HepG2 (cell line): ENCODE measurements at regions not wholly inside any gene's neighbourhood (a gene's known extent, or its start where the extent isn't known, plus 50 kb on each side); places are given as distances from the start of the nearest gene placed in this dataset.

ENCODE experiments used
- ATAC-seq: fragments of 200-7000 bp; cut with Tn5 transposase; 3 replicates; pipeline ENCODE4 v1.9.1; 2020; ENCODE audit warnings: mild to moderate bottlenecking, moderate library complexity
- BruUV-seq: library from RNA; stranded (reverse); fragments of 400-500 nt; replicated peaks from 2 replicates; lab custom pipeline; 2021; lab: Mats Ljungman, UMichigan
- CTCF ChIA-PET: fragments of 300-600 bp; formaldehyde crosslinking; extraction: SDS; loops from one replicate; lab custom pipeline; 2021; ENCODE audit warnings: low total read pairs, inconsistent platforms, low intra/inter-chr PET ratio; lab: Yijun Ruan, JAX
- POLR2A ChIA-PET: fragments of 350-600 bp; sonication (Branson Sonifier 250); formaldehyde crosslinking; loops from one replicate; lab custom pipeline; 2020; ENCODE audit warnings: antibody characterized with exemption, inconsistent platforms; lab: Yijun Ruan, JAX
- DNase-seq: peaks from one replicate; pipeline ENCODE4 v3.0.0-alpha.2; 2015; ENCODE audit warnings: low spot score
- FAIRE-seq: peaks from 3 replicates; lab custom pipeline; 2011; peaks lifted over from hg19 to GRCh38; lab: Jason Lieb, UNC
- H2AFZ ChIP-seq: one replicate; pipeline ENCODE4 v1.6.1; 2011; ENCODE audit warnings: low read length, inconsistent platforms
- H3K27ac ChIP-seq: fragments of 300-600 bp; 3 replicates; pipeline ENCODE4 v1.8.0; 2011; ENCODE audit warnings: mixed run types, mild to moderate bottlenecking, mixed read lengths, low read length, inconsistent platforms; ENCODE audit not compliant: insufficient read depth; ENCODE audit errors: extremely low read length
- H3K27me3 ChIP-seq, 2 experiments: fragments of 200-600 bp in 1 of 2; 2 replicates in 1 of 2; 3 replicates in 1 of 2; pipeline versions ENCODE4 v1.6.0 to v1.8.0; 2011; ENCODE audit warnings: low read length in 2 of 2, mild to moderate bottlenecking in 2 of 2, moderate library complexity in 2 of 2, inconsistent platforms in 1 of 2; ENCODE audit not compliant: insufficient read depth in 2 of 2, control insufficient read depth in 1 of 2
- H3K36me3 ChIP-seq, 2 experiments: fragments of 200-600 bp in 1 of 2; replicated peaks in 1 of 2; 2 replicates in 1 of 2; 3 replicates in 1 of 2; pipeline versions ENCODE4 v1.5.1 to v1.8.0; 2011; ENCODE audit warnings: low read length in 2 of 2, inconsistent platforms in 1 of 2; ENCODE audit not compliant: insufficient read depth in 2 of 2, control insufficient read depth in 1 of 2
- H3K4me1 ChIP-seq: 2 replicates; pipeline ENCODE4 v1.5.1; 2012; ENCODE audit warnings: low read length, inconsistent platforms; ENCODE audit not compliant: insufficient read depth
- H3K4me2 ChIP-seq: 2 replicates; pipeline ENCODE4 v1.6.0; 2011; ENCODE audit warnings: low read depth, low read length, inconsistent platforms
- H3K4me3 ChIP-seq, 3 experiments: fragments of 200-600 bp in 1 of 3; sonication (generic), shearing (Covaris generic) in 1 of 3; replicated peaks in 1 of 3; 2 replicates each; pipeline ENCODE4 v1.5.1; 2011 to 2016; ENCODE audit warnings: low read length in 3 of 3, inconsistent platforms in 2 of 3, low read depth in 2 of 3, mild to moderate bottlenecking in 2 of 3, control low read depth in 1 of 3, mixed read lengths in 1 of 3; ENCODE audit not compliant: insufficient read depth in 1 of 3
- H3K79me2 ChIP-seq: one replicate; pipeline ENCODE4 v1.6.1; 2011; ENCODE audit warnings: low read length, inconsistent platforms; ENCODE audit not compliant: insufficient read depth
- H3K9ac ChIP-seq: 2 replicates; pipeline ENCODE4 v1.6.0; 2011; ENCODE audit warnings: mild to moderate bottlenecking, low read depth, low read length, inconsistent platforms; ENCODE audit not compliant: insufficient read depth
- H3K9me3 ChIP-seq: 2 replicates; pipeline ENCODE4 v1.5.1; 2012; ENCODE audit warnings: mild to moderate bottlenecking, low read length
- H4K20me1 ChIP-seq: 2 replicates; pipeline ENCODE4 v1.6.0; 2011; ENCODE audit warnings: inconsistent platforms, mild to moderate bottlenecking, low read length, moderate library complexity; ENCODE audit not compliant: insufficient read depth
- CC2D1A ChIP-seq: sonication (generic); formaldehyde crosslinking; IDR thresholded peaks from 2 replicates; pipeline ENCODE4 v1.8.1; 2023; ENCODE audit warnings: mild to moderate bottlenecking, missing genetic modification reagents
- FOXM1 ChIP-seq: sonication (generic); formaldehyde crosslinking; IDR thresholded peaks from 2 replicates; pipeline ENCODE4 v1.5.0; 2020; ENCODE audit warnings: missing genetic modification reagents
- MED1 ChIP-seq: sonication (generic); formaldehyde crosslinking; IDR thresholded peaks from 2 replicates; pipeline ENCODE4 v1.4.0; 2020; ENCODE audit warnings: missing genetic modification reagents
- MXD4 ChIP-seq: IDR thresholded peaks from 2 replicates; pipeline ENCODE4 v1.6.1; 2016; ENCODE audit warnings: mild to moderate bottlenecking, missing biosample characterization, missing genetic modification reagents
- NFATC3 ChIP-seq: sonication (generic); formaldehyde crosslinking; IDR thresholded peaks from 2 replicates; pipeline ENCODE4 v1.5.1; 2020; ENCODE audit warnings: mild to moderate bottlenecking, missing genetic modification reagents
- NR2F1 ChIP-seq, 2 experiments: fragments of 450-650 bp in 1 of 2; formaldehyde crosslinking in 1 of 2; IDR thresholded peaks; 2 replicates each; pipeline versions ENCODE4 v1.5.0 to v1.6.1; 2016 to 2020; ENCODE audit warnings: mild to moderate bottlenecking in 1 of 2, missing compliant biosample characterization in 1 of 2, missing genetic modification reagents in 1 of 2, moderate library complexity in 1 of 2
- SMAD9 ChIP-seq: sonication (generic); formaldehyde crosslinking; IDR thresholded peaks from 2 replicates; pipeline ENCODE4 v1.5.1; 2020; ENCODE audit warnings: mild to moderate bottlenecking, missing genetic modification reagents
- SSRP1 ChIP-seq: IDR thresholded peaks from 2 replicates; pipeline ENCODE4 v1.6.1; 2016; ENCODE audit warnings: control low read depth
- ZNF20 ChIP-seq: sonication (generic); formaldehyde crosslinking; IDR thresholded peaks from 2 replicates; pipeline ENCODE4 v1.4.0; 2020; ENCODE audit warnings: mild to moderate bottlenecking, moderate library complexity, missing genetic modification reagents
- ZNF264 ChIP-seq: sonication (generic); formaldehyde crosslinking; IDR thresholded peaks from 2 replicates; pipeline ENCODE4 v1.4.0; 2020; ENCODE audit warnings: missing genetic modification reagents
- ZNF337 ChIP-seq: sonication (generic); formaldehyde crosslinking; IDR thresholded peaks from 2 replicates; pipeline ENCODE4 v1.5.1; 2020; ENCODE audit warnings: missing genetic modification reagents, low read depth, mild to moderate bottlenecking, borderline replicate concordance
- ZNF446 ChIP-seq: sonication (generic); formaldehyde crosslinking; IDR thresholded peaks from 2 replicates; pipeline ENCODE4 v1.5.0; 2020; ENCODE audit warnings: mild to moderate bottlenecking, missing genetic modification reagents
- ZNF75D ChIP-seq: sonication (generic); formaldehyde crosslinking; IDR thresholded peaks from 2 replicates; pipeline ENCODE4 v1.8.1; 2023; ENCODE audit warnings: missing genetic modification reagents, mild to moderate bottlenecking, borderline replicate concordance
- ZNF878 ChIP-seq: sonication (generic); formaldehyde crosslinking; IDR thresholded peaks from 2 replicates; pipeline ENCODE4 v1.8.1; 2023; ENCODE audit warnings: mild to moderate bottlenecking, missing genetic modification reagents, moderate library complexity
- ZSCAN31 ChIP-seq: sonication (generic); formaldehyde crosslinking; IDR thresholded peaks from 2 replicates; pipeline ENCODE4 v1.5.0; 2020; ENCODE audit warnings: low read depth, mild to moderate bottlenecking, missing genetic modification reagents
- WGBS: methylation state at CpG from one replicate; pipeline ENCODE4 v1.1.6; 2017; ENCODE audit warnings: low lambda C conversion rate; 5-methylcytosine and 5-hydroxymethylcytosine counted together
- in situ Hi-C: cut with HindIII; loops from 2 replicates; pipeline ENCODE4 v1.10.0; 2017; ENCODE audit warnings: low pct_unique_long_range_greater_than_20kb; ENCODE audit not compliant: extremely low pct_ligation_motif_present
- intact Hi-C: fragments of 100-400 bp; cut with micrococcal nuclease; formaldehyde crosslinking; loops from one replicate; pipeline ENCODE4 v1.10.0; 2022; ENCODE audit not compliant: unreplicated experiment
- TF ChIP-seq, protein P1 (sequence below): sonication (generic); formaldehyde crosslinking; IDR thresholded peaks from 2 replicates; pipeline ENCODE4 v1.9.0; 2021; ENCODE audit warnings: missing genetic modification reagents, borderline replicate concordance
- TF ChIP-seq, protein P2 (sequence below): IDR thresholded peaks from 2 replicates; pipeline ENCODE4 v1.6.1; 2016; ENCODE audit warnings: low read depth, control low read depth
- TF ChIP-seq, protein P3 (sequence below): sonication (generic); formaldehyde crosslinking; IDR thresholded peaks from 2 replicates; pipeline ENCODE4 v1.4.0; 2020; ENCODE audit warnings: missing genetic modification reagents, borderline replicate concordance

DNA sequence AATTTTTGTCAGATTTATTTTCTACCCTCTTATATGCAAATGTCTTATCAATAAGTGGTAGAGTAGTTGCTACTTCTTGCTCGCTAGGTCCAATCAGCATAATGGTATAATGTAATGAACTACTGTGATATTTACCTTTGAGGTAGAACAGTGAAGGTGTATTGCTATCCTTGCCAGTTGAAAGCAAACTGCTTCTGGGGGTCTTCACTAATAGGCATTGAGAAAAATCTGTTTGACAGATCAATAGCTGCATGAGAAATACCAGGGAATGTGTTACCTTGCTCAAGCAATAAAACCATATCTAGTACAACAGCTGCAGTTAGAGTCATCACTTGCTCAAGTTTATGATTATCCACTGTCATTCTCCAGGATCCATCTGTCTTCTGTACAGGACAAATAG, 50.1 kb upstream of the EFEMP1 start:
- no peak overlapping the region for H3K4me3 ChIP-seq
- BruUV-seq = no TSS peak
- H3K36me3 ChIP-seq = no peaks in the 10 kb centered on the region
- POLR2A ChIA-PET = no interaction called here
- no peak for DNase-seq
- no peak overlapping the region for H3K4me2 ChIP-seq
- TF ChIP-seq ZNF446 = no peak
- TF ChIP-seq, protein P1, sequence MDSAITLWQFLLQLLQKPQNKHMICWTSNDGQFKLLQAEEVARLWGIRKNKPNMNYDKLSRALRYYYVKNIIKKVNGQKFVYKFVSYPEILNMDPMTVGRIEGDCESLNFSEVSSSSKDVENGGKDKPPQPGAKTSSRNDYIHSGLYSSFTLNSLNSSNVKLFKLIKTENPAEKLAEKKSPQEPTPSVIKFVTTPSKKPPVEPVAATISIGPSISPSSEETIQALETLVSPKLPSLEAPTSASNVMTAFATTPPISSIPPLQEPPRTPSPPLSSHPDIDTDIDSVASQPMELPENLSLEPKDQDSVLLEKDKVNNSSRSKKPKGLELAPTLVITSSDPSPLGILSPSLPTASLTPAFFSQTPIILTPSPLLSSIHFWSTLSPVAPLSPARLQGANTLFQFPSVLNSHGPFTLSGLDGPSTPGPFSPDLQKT (CRISPR knock-in tag) = no peak
- TF ChIP-seq ZNF20 (CRISPR knock-in tag) = no peak
- no peak for TF ChIP-seq ZNF878 (CRISPR knock-in tag)
- TF ChIP-seq NFATC3 (CRISPR knock-in tag) = no peak
- no peak for TF ChIP-seq SMAD9
- TF ChIP-seq, protein P2, sequence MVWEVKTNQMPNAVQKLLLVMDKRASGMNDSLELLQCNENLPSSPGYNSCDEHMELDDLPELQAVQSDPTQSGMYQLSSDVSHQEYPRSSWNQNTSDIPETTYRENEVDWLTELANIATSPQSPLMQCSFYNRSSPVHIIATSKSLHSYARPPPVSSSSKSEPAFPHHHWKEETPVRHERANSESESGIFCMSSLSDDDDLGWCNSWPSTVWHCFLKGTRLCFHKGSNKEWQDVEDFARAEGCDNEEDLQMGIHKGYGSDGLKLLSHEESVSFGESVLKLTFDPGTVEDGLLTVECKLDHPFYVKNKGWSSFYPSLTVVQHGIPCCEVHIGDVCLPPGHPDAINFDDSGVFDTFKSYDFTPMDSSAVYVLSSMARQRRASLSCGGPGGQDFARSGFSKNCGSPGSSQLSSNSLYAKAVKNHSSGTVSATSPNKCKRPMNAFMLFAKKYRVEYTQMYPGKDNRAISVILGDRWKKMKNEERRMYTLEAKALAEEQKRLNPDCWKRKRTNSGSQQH (CRISPR knock-in tag) = no peak
- TF ChIP-seq CC2D1A (CRISPR knock-in tag) = no peak
- no peak for TF ChIP-seq FOXM1 (CRISPR knock-in tag)
- no peak for TF ChIP-seq MXD4 (CRISPR knock-in tag)
- no peak for TF ChIP-seq ZNF264 (CRISPR knock-in tag)
- TF ChIP-seq, protein P3, sequence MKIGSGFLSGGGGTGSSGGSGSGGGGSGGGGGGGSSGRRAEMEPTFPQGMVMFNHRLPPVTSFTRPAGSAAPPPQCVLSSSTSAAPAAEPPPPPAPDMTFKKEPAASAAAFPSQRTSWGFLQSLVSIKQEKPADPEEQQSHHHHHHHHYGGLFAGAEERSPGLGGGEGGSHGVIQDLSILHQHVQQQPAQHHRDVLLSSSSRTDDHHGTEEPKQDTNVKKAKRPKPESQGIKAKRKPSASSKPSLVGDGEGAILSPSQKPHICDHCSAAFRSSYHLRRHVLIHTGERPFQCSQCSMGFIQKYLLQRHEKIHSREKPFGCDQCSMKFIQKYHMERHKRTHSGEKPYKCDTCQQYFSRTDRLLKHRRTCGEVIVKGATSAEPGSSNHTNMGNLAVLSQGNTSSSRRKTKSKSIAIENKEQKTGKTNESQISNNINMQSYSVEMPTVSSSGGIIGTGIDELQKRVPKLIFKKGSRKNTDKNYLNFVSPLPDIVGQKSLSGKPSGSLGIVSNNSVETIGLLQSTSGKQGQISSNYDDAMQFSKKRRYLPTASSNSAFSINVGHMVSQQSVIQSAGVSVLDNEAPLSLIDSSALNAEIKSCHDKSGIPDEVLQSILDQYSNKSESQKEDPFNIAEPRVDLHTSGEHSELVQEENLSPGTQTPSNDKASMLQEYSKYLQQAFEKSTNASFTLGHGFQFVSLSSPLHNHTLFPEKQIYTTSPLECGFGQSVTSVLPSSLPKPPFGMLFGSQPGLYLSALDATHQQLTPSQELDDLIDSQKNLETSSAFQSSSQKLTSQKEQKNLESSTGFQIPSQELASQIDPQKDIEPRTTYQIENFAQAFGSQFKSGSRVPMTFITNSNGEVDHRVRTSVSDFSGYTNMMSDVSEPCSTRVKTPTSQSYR (CRISPR knock-in tag) = no peak
- TF ChIP-seq SSRP1 (CRISPR knock-in tag) = no peak
- no peak for TF ChIP-seq MED1 (CRISPR knock-in tag)
- no peak for TF ChIP-seq ZNF75D (CRISPR knock-in tag)
- TF ChIP-seq NR2F1 (CRISPR knock-in tag; IDR thresholded peaks at IDR 0.05) = no peak
- no peak for TF ChIP-seq ZNF337 (CRISPR knock-in tag)
- TF ChIP-seq ZSCAN31 (CRISPR knock-in tag) = no peak
- TF ChIP-seq, all 625 proteins: peak for 0
- FAIRE-seq (no peak), ATAC-seq (no peak)
- CTCF ChIA-PET = no interaction called here
- no peak overlapping the region for H3K27ac ChIP-seq
- H2AFZ ChIP-seq = no peak overlapping the region
- in situ Hi-C loops = no loop called here
- H3K27me3 ChIP-seq = no peaks in the 10 kb centered on the region; a peak in 1 of 5 replicates
- no peaks in the 10 kb centered on the region for H4K20me1 ChIP-seq
- no peak overlapping the region for H3K9ac ChIP-seq
- 3% methylated on average over 1 of the region's 1 CpG for whole genome bisulfite sequencing
- H3K4me1 ChIP-seq = no peaks in the 10 kb centered on the region
- no peaks in the 10 kb centered on the region for H3K9me3 ChIP-seq
- intact Hi-C loops = no loop called here
- H3K79me2 ChIP-seq = no peaks in the 10 kb centered on the region
